ENCODE measurements at regions not wholly inside any gene's neighbourhood (a gene's known extent, or its start where the extent isn't known, plus 50 kb on each side); places are given as distances from the start of the nearest gene placed in this dataset.

DNA sequence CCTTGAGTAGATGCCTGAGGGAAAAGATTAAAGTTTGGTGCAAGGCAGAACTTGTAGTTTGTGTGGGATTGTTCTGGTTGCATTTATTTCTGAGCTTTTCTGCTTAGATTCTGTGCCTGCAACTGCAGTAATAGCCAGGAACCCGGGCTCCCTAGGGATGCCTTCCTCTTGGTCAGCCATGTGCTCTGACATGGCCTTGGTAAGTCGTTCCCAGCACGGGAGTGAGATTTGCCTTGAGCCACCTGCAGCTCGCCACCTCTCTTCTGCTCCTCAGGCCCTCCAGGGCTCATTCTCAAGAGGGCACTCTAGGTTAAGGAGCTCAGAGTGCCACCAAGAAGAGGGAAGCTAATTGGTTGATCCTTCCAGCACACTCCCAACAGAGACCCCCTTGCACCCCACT, 350.6 kb upstream of the MKI67 start:
- TF ChIP-seq EZH2phosphoT487 (IDR thresholded peaks at IDR 0.05; ENCODE audit: borderline replicate concordance, low read length), result no peak
- TF ChIP-seq, protein P1, sequence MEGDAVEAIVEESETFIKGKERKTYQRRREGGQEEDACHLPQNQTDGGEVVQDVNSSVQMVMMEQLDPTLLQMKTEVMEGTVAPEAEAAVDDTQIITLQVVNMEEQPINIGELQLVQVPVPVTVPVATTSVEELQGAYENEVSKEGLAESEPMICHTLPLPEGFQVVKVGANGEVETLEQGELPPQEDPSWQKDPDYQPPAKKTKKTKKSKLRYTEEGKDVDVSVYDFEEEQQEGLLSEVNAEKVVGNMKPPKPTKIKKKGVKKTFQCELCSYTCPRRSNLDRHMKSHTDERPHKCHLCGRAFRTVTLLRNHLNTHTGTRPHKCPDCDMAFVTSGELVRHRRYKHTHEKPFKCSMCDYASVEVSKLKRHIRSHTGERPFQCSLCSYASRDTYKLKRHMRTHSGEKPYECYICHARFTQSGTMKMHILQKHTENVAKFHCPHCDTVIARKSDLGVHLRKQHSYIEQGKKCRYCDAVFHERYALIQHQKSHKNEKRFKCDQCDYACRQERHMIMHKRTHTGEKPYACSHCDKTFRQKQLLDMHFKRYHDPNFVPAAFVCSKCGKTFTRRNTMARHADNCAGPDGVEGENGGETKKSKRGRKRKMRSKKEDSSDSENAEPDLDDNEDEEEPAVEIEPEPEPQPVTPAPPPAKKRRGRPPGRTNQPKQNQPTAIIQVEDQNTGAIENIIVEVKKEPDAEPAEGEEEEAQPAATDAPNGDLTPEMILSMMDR (IDR thresholded peaks at IDR 0.05; ENCODE audit: low read depth, low read length, poor library complexity, severe bottlenecking), result no peak

All from DOHH2 (cell line).